ENCODE measurements at regions not wholly inside any gene's neighbourhood (a gene's known extent, or its start where the extent isn't known, plus 50 kb on each side); places are given as distances from the start of the nearest gene placed in this dataset.

DNA sequence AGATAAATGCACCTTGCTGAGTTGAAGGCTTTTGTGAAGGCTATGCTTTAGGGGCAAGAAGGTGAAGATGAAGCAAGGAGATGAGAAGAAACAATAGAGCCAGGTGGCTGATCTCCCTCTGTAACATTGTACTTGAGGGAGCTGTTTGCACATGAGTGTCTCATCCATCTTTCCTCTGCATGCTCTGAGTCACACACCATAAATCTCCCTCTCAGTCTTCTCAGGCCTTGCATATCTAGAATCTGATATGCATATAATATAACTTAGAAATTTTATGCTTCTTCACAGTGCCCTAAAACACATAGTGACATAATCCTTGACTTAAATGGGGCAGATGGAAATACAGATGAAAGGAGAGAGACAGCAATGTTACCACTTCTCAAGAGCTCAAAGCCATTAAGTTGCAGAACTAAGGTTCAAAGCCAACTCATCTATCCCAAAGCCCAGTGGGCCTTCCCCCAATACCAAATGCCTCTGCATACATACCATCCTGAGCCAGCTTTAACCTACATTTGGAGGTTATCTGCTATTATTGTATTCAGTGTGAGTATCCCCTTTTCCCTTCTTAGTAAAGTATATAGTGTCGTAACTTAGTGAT, 62.4 kb upstream of the STXBP5 start:
- no peak for DNase-seq

DNA sequence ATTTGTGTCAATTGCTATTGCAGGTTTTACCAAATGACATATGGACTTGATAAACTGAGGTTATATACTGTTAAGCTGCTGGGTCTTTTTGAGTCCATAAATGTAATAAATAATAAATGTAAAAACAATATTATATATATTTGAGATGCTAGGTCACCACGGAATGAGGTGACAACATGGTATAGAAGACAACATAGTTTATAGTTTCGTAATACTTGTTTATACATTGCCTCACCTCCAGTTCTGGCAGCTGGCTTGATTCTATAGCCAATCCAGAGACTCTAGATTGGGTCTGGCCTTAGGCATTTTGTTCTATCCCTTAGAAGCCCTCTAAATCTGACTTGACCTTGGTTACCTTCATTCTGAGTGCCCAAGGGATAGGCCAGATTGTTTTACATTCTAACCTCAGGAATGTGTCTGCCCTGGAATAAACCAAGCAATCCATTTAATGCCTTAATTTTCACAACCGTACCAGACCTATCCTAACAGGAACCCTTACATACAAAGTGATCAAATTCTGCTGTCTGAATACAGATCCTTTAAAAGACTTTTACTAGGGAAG, 61.5 kb upstream of the STXBP5 start:
- no peak for DNase-seq

DNA sequence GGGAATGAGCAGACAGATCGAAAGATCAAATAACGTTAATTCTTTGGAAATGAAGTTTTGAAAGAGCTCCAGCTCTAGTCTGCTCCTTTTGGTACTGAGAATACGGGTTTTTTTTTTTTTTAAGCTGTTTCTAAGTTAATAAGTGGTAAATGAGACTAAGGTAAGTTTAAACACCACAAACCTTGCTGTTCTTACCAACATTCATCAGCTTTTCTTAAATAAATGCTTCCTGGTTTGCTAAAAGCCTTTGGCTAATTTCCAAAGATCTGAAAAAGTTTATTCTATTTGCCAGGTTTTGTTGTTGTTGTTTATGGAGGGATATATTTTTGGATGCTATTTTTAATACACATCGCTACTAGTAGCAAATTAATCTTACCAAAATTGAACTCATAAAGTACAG, 55.1 kb upstream of the STXBP5 start:
- DNase-seq: no peak

DNA sequence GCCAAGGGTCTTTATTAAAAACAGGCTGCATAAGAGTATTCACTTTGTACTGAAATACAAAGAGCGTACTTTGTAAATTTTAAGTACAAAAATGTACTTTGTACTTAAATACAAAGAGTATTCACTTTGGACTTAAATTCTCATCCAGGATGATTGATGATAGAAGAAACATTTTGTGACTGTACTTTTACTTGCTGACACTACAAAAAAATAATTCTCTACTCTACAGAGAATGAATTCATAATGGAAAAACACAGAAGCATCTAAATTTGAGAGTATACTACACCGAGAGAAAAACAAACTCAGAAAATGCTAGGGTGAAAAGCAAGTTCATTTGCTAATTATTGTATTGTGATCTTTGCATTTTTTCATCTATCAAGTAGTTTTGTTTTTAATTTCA, 54.4 kb upstream of the STXBP5 start:
- no peak for DNase-seq

DNA sequence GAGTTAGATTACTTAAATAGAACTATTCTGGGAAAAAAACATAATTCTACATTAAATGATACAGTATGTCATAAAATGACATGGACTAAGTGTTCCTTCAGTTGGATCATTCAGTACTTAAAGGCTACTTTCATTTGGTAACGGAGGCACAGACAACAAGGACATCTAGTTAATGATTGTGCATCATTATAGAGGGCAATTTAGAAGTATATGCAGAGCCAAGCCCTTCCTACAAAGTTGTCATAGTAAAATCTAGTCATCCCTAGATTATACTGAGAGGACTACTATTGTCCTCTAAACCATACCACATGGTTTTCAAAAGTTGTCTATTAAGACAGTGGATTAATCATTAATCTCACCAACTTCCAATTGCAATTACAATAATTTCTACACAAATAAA, 53.9 kb upstream of the STXBP5 start:
- DNase-seq: no peak

Measured in hematopoietic multipotent progenitor cell treated with erythropoietin and hydrocortisone succinate and interleukin-3 and kit ligand, for 6 days (in vitro differentiated cells).